ENCODE measurements at regions not wholly inside any gene's neighbourhood (a gene's known extent, or its start where the extent isn't known, plus 50 kb on each side); places are given as distances from the start of the nearest gene placed in this dataset.

DNA sequence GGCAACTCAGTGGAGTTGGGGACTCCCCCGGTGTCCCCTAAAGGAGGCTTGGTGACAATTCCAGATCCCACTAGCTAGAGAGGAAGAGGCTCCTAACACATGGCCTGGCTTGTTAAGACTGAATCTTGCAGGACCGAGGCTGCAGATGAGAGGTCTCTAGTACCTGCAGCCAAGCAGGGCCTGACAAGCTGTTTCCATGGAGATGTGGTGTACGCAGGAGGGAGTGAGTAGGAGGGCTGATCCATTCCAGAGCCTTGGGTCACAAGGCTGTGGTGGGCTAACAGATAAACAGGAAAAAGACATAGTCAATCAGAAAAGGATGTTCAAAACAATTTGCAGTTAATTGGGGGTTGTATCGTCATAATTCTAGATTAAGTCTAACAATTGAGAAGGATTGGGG, 77.3 kb upstream of the MKLN1 start:
- Mint-ChIP-seq H3K4me3 (no peak overlapping the region), H3K27me3 (peaks cover 23% of the 10 kb centered on the region), H3K27ac (no peak overlapping the region), H3K9me3 (ENCODE audit: insufficient read depth) (peaks cover 8% of the 10 kb centered on the region), H3K4me1 (no peaks in the 10 kb centered on the region)
- ChIA-PET POLR2A (no interaction called here), CTCF (no interaction called here)
- H3K9me3 ChIP-seq (ENCODE audit: control extremely low read depth in 1 of 3, control insufficient read depth in 2 of 3, insufficient read depth in 1 of 3, low read length in 2 of 3) = peaks cover 0 to 9% (median 9%) of the 10 kb centered on the region in 3 donors
- intact Hi-C loops (cut with micrococcal nuclease) = no loop called here
- 93% methylated on average over 4 of the region's 4 CpGs for WGBS (ENCODE audit: insufficient coverage)
- H4K20me1 ChIP-seq (ENCODE audit: control insufficient read depth, insufficient read depth, low read length, poor library complexity, severe bottlenecking) = no peaks in the 10 kb centered on the region
- H3K4me1 ChIP-seq (ENCODE audit: control insufficient read depth in 2 of 2, insufficient read depth in 2 of 2, low read length in 2 of 2) = no peaks in the 10 kb centered on the region
- H3K9ac ChIP-seq (ENCODE audit: low read length) = no peak overlapping the region
- H3K4me3 ChIP-seq (ENCODE audit: control extremely low read depth in 1 of 5, extremely low read depth in 1 of 5, insufficient read depth in 1 of 5, low read depth in 2 of 5, low read length in 4 of 5) = no peak overlapping the region
- DNase-seq (no peak), ATAC-seq (ENCODE audit: low read depth) (no peak)
- no peak overlapping the region for H3K27ac ChIP-seq (ENCODE audit: low read length in 2 of 2)
- TF ChIP-seq EZH2 (IDR thresholded peaks at IDR 0.05; ENCODE audit: borderline replicate concordance, insufficient read depth, low read depth, low read length, poor library complexity, severe bottlenecking) = no peak
- TF ChIP-seq, protein P1, sequence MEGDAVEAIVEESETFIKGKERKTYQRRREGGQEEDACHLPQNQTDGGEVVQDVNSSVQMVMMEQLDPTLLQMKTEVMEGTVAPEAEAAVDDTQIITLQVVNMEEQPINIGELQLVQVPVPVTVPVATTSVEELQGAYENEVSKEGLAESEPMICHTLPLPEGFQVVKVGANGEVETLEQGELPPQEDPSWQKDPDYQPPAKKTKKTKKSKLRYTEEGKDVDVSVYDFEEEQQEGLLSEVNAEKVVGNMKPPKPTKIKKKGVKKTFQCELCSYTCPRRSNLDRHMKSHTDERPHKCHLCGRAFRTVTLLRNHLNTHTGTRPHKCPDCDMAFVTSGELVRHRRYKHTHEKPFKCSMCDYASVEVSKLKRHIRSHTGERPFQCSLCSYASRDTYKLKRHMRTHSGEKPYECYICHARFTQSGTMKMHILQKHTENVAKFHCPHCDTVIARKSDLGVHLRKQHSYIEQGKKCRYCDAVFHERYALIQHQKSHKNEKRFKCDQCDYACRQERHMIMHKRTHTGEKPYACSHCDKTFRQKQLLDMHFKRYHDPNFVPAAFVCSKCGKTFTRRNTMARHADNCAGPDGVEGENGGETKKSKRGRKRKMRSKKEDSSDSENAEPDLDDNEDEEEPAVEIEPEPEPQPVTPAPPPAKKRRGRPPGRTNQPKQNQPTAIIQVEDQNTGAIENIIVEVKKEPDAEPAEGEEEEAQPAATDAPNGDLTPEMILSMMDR (IDR thresholded peaks at IDR 0.05) = no peak
- H3K4me2 ChIP-seq (replicated peaks; ENCODE audit: low read depth, low read length, poor library complexity, severe bottlenecking) = no peak overlapping the region
- H2AFZ ChIP-seq (ENCODE audit: insufficient read depth, low read depth, low read length, poor library complexity, severe bottlenecking) = no peak overlapping the region
- no peaks in the 10 kb centered on the region for H3K79me2 ChIP-seq (ENCODE audit: control insufficient read depth, insufficient read depth, low read length)
- H3K36me3 ChIP-seq (replicated peaks in 1 of 2; ENCODE audit: control extremely low read depth in 1 of 2, control insufficient read depth in 1 of 2, extremely low read depth in 1 of 2, insufficient read depth in 2 of 2, low read length in 1 of 2) = no peaks in the 10 kb centered on the region
- H3K27me3 ChIP-seq (replicated peaks in 1 of 4; ENCODE audit: control extremely low read depth in 1 of 4, control insufficient read depth in 3 of 4, insufficient read depth in 4 of 4, low read length in 3 of 4) = no peaks in the 10 kb centered on the region

- TF ChIP-seq, protein P1 (IDR thresholded peaks at IDR 0.05) = no peak
- no peak for TF ChIP-seq EZH2 (IDR thresholded peaks at IDR 0.05; ENCODE audit: borderline replicate concordance, insufficient read depth, low read depth, low read length, poor library complexity, severe bottlenecking)
- Histone ChIP-seq H3K4me2 (replicated peaks; ENCODE audit: low read depth, low read length, poor library complexity, severe bottlenecking) (no peak overlapping the region), H3K27ac (ENCODE audit: low read length in 2 of 2) (no peak overlapping the region), H3K9ac (ENCODE audit: low read length) (no peak overlapping the region), H4K20me1 (ENCODE audit: control insufficient read depth, insufficient read depth, low read length, poor library complexity, severe bottlenecking) (no peaks in the 10 kb centered on the region), H3K4me3 (ENCODE audit: control extremely low read depth in 1 of 5, extremely low read depth in 1 of 5, insufficient read depth in 1 of 5, low read depth in 2 of 5, low read length in 4 of 5) (no peak overlapping the region), H3K27me3 (replicated peaks in 1 of 4; ENCODE audit: control extremely low read depth in 1 of 4, control insufficient read depth in 3 of 4, insufficient read depth in 4 of 4, low read length in 3 of 4) (no peaks in the 10 kb centered on the region), H3K79me2 (ENCODE audit: control insufficient read depth, insufficient read depth, low read length) (no peaks in the 10 kb centered on the region), H2AFZ (ENCODE audit: insufficient read depth, low read depth, low read length, poor library complexity, severe bottlenecking) (no peak overlapping the region), H3K9me3 (ENCODE audit: control extremely low read depth in 1 of 3, control insufficient read depth in 2 of 3, insufficient read depth in 1 of 3, low read length in 2 of 3) (peaks cover 0 to 12% (median 11%) of the 10 kb centered on the region in 3 donors), H3K4me1 (ENCODE audit: control insufficient read depth in 2 of 2, insufficient read depth in 2 of 2, low read length in 2 of 2) (no peaks in the 10 kb centered on the region), H3K36me3 (replicated peaks in 1 of 2; ENCODE audit: control extremely low read depth in 1 of 2, control insufficient read depth in 1 of 2, extremely low read depth in 1 of 2, insufficient read depth in 2 of 2, low read length in 1 of 2) (no peaks in the 10 kb centered on the region)
- POLR2A ChIA-PET = no interaction called here
- DNase-seq = no peak
- Mint-ChIP-seq H3K4me1 (no peaks in the 10 kb centered on the region), H3K4me3 (no peak overlapping the region), H3K27me3 (peaks cover 23% of the 10 kb centered on the region), H3K9me3 (ENCODE audit: insufficient read depth) (peaks cover 8% of the 10 kb centered on the region), H3K27ac (no peak overlapping the region)
- no peak for ATAC-seq (ENCODE audit: low read depth)
- intact Hi-C loops (cut with micrococcal nuclease) = no loop called here
- WGBS (ENCODE audit: insufficient coverage) = 100% methylated on average over 1 of the region's 2 CpGs
- CTCF ChIA-PET = no interaction called here
Measured at GRCh38 chr7:131251371-131251770, 76.3 kb upstream of the MKLN1 start.

Measured in B cell (primary cell).